ENCODE measurements at regions not wholly inside any gene's neighbourhood (a gene's known extent, or its start where the extent isn't known, plus 50 kb on each side); places are given as distances from the start of the nearest gene placed in this dataset.

GRCh38 chr6:74750826-74751225, 455.0 kb downstream of the COL12A1 start:
- Histone ChIP-seq H3K4me1 (ENCODE audit: control insufficient read depth in 3 of 3, insufficient read depth in 2 of 3, low read depth in 1 of 3, low read length in 2 of 3) (no peaks in the 10 kb centered on the region), H3K36me3 (ENCODE audit: control insufficient read depth in 3 of 3, insufficient read depth in 2 of 3, low read depth in 1 of 3, low read length in 3 of 3) (no peaks in the 10 kb centered on the region), H3K9me3 (ENCODE audit: control insufficient read depth in 2 of 2, insufficient read depth in 1 of 2, low read depth in 1 of 2, low read length in 1 of 2) (no peaks in the 10 kb centered on the region), H3K27ac (ENCODE audit: low read depth in 1 of 3, low read length in 2 of 3) (no peak overlapping the region), H3K4me3 (ENCODE audit: low read depth in 1 of 3, low read length in 3 of 3) (no peak overlapping the region), H3K27me3 (ENCODE audit: control insufficient read depth in 3 of 3, insufficient read depth in 3 of 3, low read length in 3 of 3) (no peaks in the 10 kb centered on the region)
- FAIRE-seq, result no peak
- DNase-seq, result no peak

DNA sequence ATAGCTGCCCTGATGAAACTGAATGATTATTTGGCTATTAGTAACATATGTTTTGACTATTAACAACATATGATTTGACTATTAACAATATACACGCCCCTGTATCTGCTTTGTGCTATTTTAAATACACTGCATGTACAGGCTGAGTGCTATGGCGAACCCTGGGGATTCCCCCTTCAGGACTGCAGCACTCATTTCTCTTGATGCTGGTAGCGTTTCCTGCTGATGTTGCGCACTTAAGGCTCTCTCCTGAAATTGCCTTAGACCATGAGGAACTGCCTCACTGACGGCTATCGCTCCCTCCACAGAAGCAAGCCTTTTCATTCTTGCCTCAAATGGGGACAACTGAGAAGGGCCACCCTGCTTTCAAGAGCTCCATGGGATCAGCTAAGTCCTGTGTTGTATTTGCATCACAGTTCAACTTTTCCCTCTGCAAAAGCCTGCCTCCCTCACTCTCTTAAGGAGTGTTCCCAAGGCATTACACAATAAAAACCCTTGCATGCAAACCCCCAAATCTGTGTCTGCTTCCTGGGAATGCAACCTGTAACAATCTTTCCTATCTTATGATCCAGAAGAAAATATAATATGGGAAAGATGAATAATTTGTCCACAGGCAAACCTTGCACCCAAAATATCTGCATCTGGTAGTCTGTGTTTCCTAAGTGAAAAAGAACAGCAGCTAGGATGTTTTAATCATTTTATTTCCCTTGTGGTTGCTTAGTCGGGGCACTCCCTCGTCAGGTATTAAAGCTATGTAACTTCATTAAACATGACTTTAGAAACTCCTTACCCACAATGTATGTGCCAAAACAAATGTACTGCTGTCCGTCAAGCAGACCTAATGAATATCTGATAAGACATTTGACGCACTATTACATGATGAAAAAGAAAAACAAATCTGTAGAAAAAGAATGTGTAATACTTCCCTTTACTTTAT, 456.4 kb downstream of the COL12A1 start:
- DNase-seq (no peak), FAIRE-seq (no peak)
- no peaks in the 10 kb centered on the region for H3K4me1 ChIP-seq (ENCODE audit: control insufficient read depth in 3 of 3, insufficient read depth in 2 of 3, low read depth in 1 of 3, low read length in 2 of 3)
- WGBS, 3 donors, result 61 to 71% (median 66%) methylated on average over 10 of the region's 10 CpGs
- H3K36me3 ChIP-seq (ENCODE audit: control insufficient read depth in 3 of 3, insufficient read depth in 2 of 3, low read depth in 1 of 3, low read length in 3 of 3), result no peaks in the 10 kb centered on the region
- H3K4me3 ChIP-seq (ENCODE audit: low read depth in 1 of 3, low read length in 3 of 3), result no peak overlapping the region
- H3K27ac ChIP-seq (ENCODE audit: low read depth in 1 of 3, low read length in 2 of 3), result no peak overlapping the region
- no peaks in the 10 kb centered on the region for H3K9me3 ChIP-seq (ENCODE audit: control insufficient read depth in 2 of 2, insufficient read depth in 1 of 2, low read depth in 1 of 2, low read length in 1 of 2)
- H3K27me3 ChIP-seq (ENCODE audit: control insufficient read depth in 3 of 3, insufficient read depth in 3 of 3, low read length in 3 of 3), result no peaks in the 10 kb centered on the region

DNA sequence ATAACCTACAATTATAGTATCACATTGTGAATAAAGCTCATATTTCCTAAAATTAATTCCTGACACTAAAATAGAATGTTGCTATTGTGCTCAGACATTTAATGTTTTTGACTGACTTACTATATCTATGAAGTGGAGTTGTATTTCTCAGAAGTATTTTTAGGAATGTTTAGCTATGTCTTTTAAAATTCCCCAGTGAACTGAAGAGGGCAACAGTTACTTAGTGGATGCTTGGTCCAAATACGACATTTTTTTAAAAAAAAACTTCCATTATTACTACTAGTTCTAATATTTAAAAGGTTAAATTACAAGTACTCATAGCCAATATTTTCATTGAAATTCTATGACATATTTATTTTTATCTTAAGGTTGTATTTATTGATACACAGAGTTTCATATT, 460.2 kb downstream of the COL12A1 start:
- FAIRE-seq, result no peak
- no peaks in the 10 kb centered on the region for H3K9me3 ChIP-seq (ENCODE audit: control insufficient read depth in 2 of 2, insufficient read depth in 1 of 2, low read depth in 1 of 2, low read length in 1 of 2)
- no peak for DNase-seq
- H3K27ac ChIP-seq (ENCODE audit: low read depth in 1 of 3, low read length in 2 of 3), result no peak overlapping the region
- H3K4me1 ChIP-seq (ENCODE audit: control insufficient read depth in 3 of 3, insufficient read depth in 2 of 3, low read depth in 1 of 3, low read length in 2 of 3), result no peaks in the 10 kb centered on the region
- H3K36me3 ChIP-seq (ENCODE audit: control insufficient read depth in 3 of 3, insufficient read depth in 2 of 3, low read depth in 1 of 3, low read length in 3 of 3), result no peaks in the 10 kb centered on the region
- no peak overlapping the region for H3K4me3 ChIP-seq (ENCODE audit: low read depth in 1 of 3, low read length in 3 of 3)
- 49 to 76% (median 54%) methylated on average over 1 of the region's 1 CpG for WGBS, 3 donors
- H3K27me3 ChIP-seq (ENCODE audit: control insufficient read depth in 3 of 3, insufficient read depth in 3 of 3, low read length in 3 of 3), result no peaks in the 10 kb centered on the region

GRCh38 chr6:74742793-74743508, 462.9 kb downstream of the COL12A1 start:
- Histone ChIP-seq H3K36me3 (ENCODE audit: control insufficient read depth in 3 of 3, insufficient read depth in 2 of 3, low read depth in 1 of 3, low read length in 3 of 3) (no peaks in the 10 kb centered on the region), H3K27me3 (ENCODE audit: control insufficient read depth in 3 of 3, insufficient read depth in 3 of 3, low read length in 3 of 3) (no peaks in the 10 kb centered on the region), H3K4me1 (ENCODE audit: control insufficient read depth in 3 of 3, insufficient read depth in 2 of 3, low read depth in 1 of 3, low read length in 2 of 3) (no peaks in the 10 kb centered on the region), H3K27ac (ENCODE audit: low read depth in 1 of 3, low read length in 2 of 3) (no peak overlapping the region), H3K9me3 (ENCODE audit: control insufficient read depth in 2 of 2, insufficient read depth in 1 of 2, low read depth in 1 of 2, low read length in 1 of 2) (no peaks in the 10 kb centered on the region), H3K4me3 (ENCODE audit: low read depth in 1 of 3, low read length in 3 of 3) (no peak overlapping the region)
- 67 to 82% (median 76%) methylated on average over 3 of the region's 3 CpGs for WGBS, 3 donors
- DNase-seq, result no peak
- no peak for FAIRE-seq

DNA sequence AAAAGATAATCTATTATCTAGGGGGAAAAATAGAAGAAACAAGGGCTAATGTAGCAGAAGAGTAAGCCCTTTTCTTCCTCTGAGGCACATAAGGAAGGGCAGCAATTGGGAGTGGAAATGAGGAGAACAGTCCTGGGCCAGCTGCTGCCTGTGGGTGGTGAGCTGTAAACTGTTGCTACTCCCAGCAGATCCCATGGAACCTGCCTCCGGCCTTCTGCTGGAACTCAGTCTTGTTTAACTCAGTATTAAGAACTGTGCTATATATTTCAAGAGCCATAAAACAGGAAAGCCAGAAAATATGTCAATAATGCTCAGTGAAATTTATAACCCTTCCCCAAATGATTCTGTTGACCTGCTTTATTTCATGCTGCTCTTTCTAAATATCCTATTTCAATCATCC, 464.2 kb downstream of the COL12A1 start:
- Histone ChIP-seq H3K36me3 (ENCODE audit: control insufficient read depth in 3 of 3, insufficient read depth in 2 of 3, low read depth in 1 of 3, low read length in 3 of 3) (no peaks in the 10 kb centered on the region), H3K9me3 (ENCODE audit: control insufficient read depth in 2 of 2, insufficient read depth in 1 of 2, low read depth in 1 of 2, low read length in 1 of 2) (peaks cover 0 to 4% of the 10 kb centered on the region in 2 donors), H3K27ac (ENCODE audit: low read depth in 1 of 3, low read length in 2 of 3) (no peak overlapping the region), H3K27me3 (ENCODE audit: control insufficient read depth in 3 of 3, insufficient read depth in 3 of 3, low read length in 3 of 3) (no peaks in the 10 kb centered on the region), H3K4me1 (ENCODE audit: control insufficient read depth in 3 of 3, insufficient read depth in 2 of 3, low read depth in 1 of 3, low read length in 2 of 3) (no peaks in the 10 kb centered on the region), H3K4me3 (ENCODE audit: low read depth in 1 of 3, low read length in 3 of 3) (no peak overlapping the region)
- FAIRE-seq (no peak), DNase-seq (no peak)
- WGBS, 3 donors, result 23 to 49% (median 31%) methylated on average over 1 of the region's 1 CpG

DNA sequence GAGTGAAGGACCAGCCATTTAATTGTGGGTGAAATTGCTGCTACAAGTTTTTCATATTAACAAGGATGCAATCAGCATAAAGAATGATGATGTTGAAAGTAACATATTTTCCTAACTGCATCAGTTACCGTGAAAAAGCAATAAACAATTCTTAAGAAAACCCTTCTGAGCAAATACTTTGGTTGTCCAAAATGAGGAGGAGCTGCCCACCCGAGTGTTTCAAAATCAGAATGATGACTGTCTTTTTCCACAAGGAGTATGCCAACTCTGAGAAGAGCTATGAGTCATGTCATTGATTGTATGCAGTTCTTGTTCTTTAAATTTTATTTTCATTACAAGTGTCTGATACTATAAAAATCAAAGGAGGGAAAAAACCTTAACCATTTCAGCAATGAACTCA, 470.5 kb downstream of the COL12A1 start:
- Histone ChIP-seq H3K9me3 (ENCODE audit: control insufficient read depth in 2 of 2, insufficient read depth in 1 of 2, low read depth in 1 of 2, low read length in 1 of 2) (peaks cover 0 to 4% of the 10 kb centered on the region in 2 donors), H3K27me3 (ENCODE audit: control insufficient read depth in 3 of 3, insufficient read depth in 3 of 3, low read length in 3 of 3) (no peaks in the 10 kb centered on the region), H3K4me1 (ENCODE audit: control insufficient read depth in 3 of 3, insufficient read depth in 2 of 3, low read depth in 1 of 3, low read length in 2 of 3) (no peaks in the 10 kb centered on the region), H3K36me3 (ENCODE audit: control insufficient read depth in 3 of 3, insufficient read depth in 2 of 3, low read depth in 1 of 3, low read length in 3 of 3) (no peaks in the 10 kb centered on the region), H3K27ac (ENCODE audit: low read depth in 1 of 3, low read length in 2 of 3) (no peak overlapping the region), H3K4me3 (ENCODE audit: low read depth in 1 of 3, low read length in 3 of 3) (no peak overlapping the region)
- FAIRE-seq (no peak), DNase-seq (no peak)
- 55 to 69% (median 65%) methylated on average over 2 of the region's 2 CpGs for WGBS, 3 donors

DNA sequence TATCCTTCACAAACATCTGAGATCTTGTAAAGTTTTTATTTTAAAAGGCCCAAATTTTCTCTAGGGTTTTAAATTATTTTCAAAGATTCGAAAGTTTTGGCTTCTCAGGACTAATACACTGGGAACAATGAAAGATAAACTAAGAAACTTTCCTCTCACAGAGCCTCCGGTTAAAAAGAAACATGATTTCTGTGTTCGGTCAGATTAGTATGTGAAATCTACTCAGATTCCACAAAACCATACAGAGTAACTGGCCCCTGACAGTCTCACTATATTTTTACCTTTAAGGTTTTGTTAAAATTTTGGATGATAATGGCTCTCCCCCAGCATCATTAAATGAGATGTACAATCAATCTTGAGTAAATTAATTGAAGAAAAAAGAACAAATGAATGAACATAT, 471.0 kb downstream of the COL12A1 start:
- Histone ChIP-seq H3K9me3 (ENCODE audit: control insufficient read depth in 2 of 2, insufficient read depth in 1 of 2, low read depth in 1 of 2, low read length in 1 of 2) (peaks cover 0 to 4% of the 10 kb centered on the region in 2 donors), H3K4me3 (ENCODE audit: low read depth in 1 of 3, low read length in 3 of 3) (no peak overlapping the region), H3K27ac (ENCODE audit: low read depth in 1 of 3, low read length in 2 of 3) (no peak overlapping the region), H3K4me1 (ENCODE audit: control insufficient read depth in 3 of 3, insufficient read depth in 2 of 3, low read depth in 1 of 3, low read length in 2 of 3) (no peaks in the 10 kb centered on the region), H3K36me3 (ENCODE audit: control insufficient read depth in 3 of 3, insufficient read depth in 2 of 3, low read depth in 1 of 3, low read length in 3 of 3) (no peaks in the 10 kb centered on the region), H3K27me3 (ENCODE audit: control insufficient read depth in 3 of 3, insufficient read depth in 3 of 3, low read length in 3 of 3) (no peaks in the 10 kb centered on the region)
- no peak for FAIRE-seq
- 63 to 84% (median 71%) methylated on average over 3 of the region's 3 CpGs for WGBS, 3 donors
- DNase-seq, result no peak

DNA sequence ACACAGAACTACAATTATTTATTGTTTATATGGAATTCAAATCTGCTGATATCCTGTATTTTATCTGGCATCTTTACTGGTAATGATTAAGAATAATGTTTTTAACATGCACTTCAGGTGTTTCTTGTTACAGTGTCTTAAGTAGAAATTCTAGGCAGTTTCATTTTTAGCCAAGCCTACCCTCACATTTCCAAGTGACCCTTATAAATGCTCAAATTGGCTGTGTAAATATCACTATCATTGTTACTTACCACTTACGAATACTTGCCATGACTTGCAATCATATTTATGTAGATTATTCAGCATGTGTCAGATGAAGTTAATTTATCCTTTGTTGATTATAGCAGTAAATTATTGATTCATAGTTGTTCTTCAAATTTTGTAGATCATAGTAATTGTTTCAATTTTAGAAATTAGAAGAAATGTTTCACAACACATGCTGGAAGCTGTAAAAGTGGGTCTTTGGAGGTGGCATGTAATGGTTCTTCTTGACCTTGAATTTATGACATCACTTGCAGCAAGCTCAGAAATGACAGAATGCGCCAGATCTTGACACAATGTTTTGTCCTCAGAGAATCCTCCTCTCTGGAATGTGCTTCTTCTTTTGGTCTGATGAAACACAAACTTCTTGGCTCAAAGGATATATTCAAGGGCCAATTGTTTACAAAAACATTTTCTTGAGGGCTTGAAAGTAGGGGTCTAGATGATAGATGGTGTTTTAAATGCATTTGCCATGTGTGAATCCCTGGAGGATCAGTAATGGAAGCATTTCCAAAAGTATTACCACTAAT, 471.8 kb downstream of the COL12A1 start:
- H3K27me3 ChIP-seq (ENCODE audit: control insufficient read depth in 3 of 3, insufficient read depth in 3 of 3, low read length in 3 of 3), result no peaks in the 10 kb centered on the region
- WGBS, 3 donors, result 48 to 63% (median 55%) methylated on average over 2 of the region's 2 CpGs
- no peak for DNase-seq
- no peaks in the 10 kb centered on the region for H3K4me1 ChIP-seq (ENCODE audit: control insufficient read depth in 3 of 3, insufficient read depth in 2 of 3, low read depth in 1 of 3, low read length in 2 of 3)
- H3K9me3 ChIP-seq (ENCODE audit: control insufficient read depth in 2 of 2, insufficient read depth in 1 of 2, low read depth in 1 of 2, low read length in 1 of 2), result peaks cover 0 to 4% of the 10 kb centered on the region in 2 donors
- no peaks in the 10 kb centered on the region for H3K36me3 ChIP-seq (ENCODE audit: control insufficient read depth in 3 of 3, insufficient read depth in 2 of 3, low read depth in 1 of 3, low read length in 3 of 3)
- no peak overlapping the region for H3K4me3 ChIP-seq (ENCODE audit: low read depth in 1 of 3, low read length in 3 of 3)
- H3K27ac ChIP-seq (ENCODE audit: low read depth in 1 of 3, low read length in 2 of 3), result no peak overlapping the region
- FAIRE-seq, result no peak

All from small intestine (tissue), 7 donors.